Adrenal gland (tissue), 9 donors: ENCODE measurements at regions not wholly inside any gene's neighbourhood (a gene's known extent, or its start where the extent isn't known, plus 50 kb on each side); places are given as distances from the start of the nearest gene placed in this dataset.

ENCODE experiments used
- DNase-seq, 7 donors: peaks; one replicate each; pipeline ENCODE4 v3.0.0-alpha.2; 2019 to 2020
- H3K27ac ChIP-seq, 5 donors: fragments of 200-600 bp; sonication (generic) in 4 of 5; 1 replicate in 3 of 5; 2 replicates in 2 of 5; pipeline versions ENCODE4 v1.5.1 to v1.8.0; 2016 to 2020; ENCODE audit warnings: mild to moderate bottlenecking in 1 of 5
- H3K27me3 ChIP-seq: fragments of 200-600 bp; 2 replicates; pipeline ENCODE4 v1.8.0; 2021
- H3K36me3 ChIP-seq, 2 donors: fragments of 200-600 bp; replicated peaks in 1 of 2; 1 replicate in 1 of 2; 2 replicates in 1 of 2; pipeline versions ENCODE4 v1.5.1 to v1.8.0; 2018 to 2022
- H3K4me1 ChIP-seq, 2 donors: fragments of 200-600 bp; replicated peaks in 1 of 2; 1 replicate in 1 of 2; 2 replicates in 1 of 2; pipeline versions ENCODE4 v1.5.1 to v1.8.0; 2018 to 2021
- H3K4me3 ChIP-seq, 4 donors: fragments of 200-600 bp; sonication (generic) in 3 of 4; one replicate each; pipeline ENCODE4 v1.5.1; 2016 to 2018
- H3K9me3 ChIP-seq, 3 donors: fragments of 200-600 bp; sonication (generic) in 1 of 3; replicated peaks in 1 of 3; 1 replicate in 2 of 3; 2 replicates in 1 of 3; pipeline versions ENCODE4 v1.5.1 to v1.8.0; 2016 to 2021
- POLR2A ChIP-seq, 2 donors: fragments of 450-650 bp; IDR thresholded peaks; one replicate each; pipeline ENCODE4 v1.6.1; 2017; ENCODE audit warnings: antibody characterized with exemption in 2 of 2, mild to moderate bottlenecking in 2 of 2, moderate library complexity in 1 of 2
- WGBS, 4 donors: extraction: QIAGEN DNeasy Blood & Tissue Kit in 2 of 4; methylation state at CpG; one replicate each; pipeline versions ENCODE4 v1.1.5 to v1.1.7; 2013 to 2017; 5-methylcytosine and 5-hydroxymethylcytosine counted together
- intact Hi-C, 2 donors: fragments of 100-400 bp; cut with DNase I; formaldehyde crosslinking; loops; one replicate each; pipeline versions ENCODE4 v1.14.1 to v1.15.0; 2022 to 2023
- TF ChIP-seq, protein P1 (sequence below), 6 experiments: fragments of 450-650 bp in 4 of 6; fragments of 200-600 bp in 2 of 6; sonication (generic) in 1 of 6; IDR thresholded peaks; 1 replicate in 5 of 6; 2 replicates in 1 of 6; pipeline versions ENCODE4 v1.5.1 to v1.8.0; 2016 to 2021; ENCODE audit warnings: antibody characterized with exemption in 6 of 6, mild to moderate bottlenecking in 2 of 6, moderate library complexity in 1 of 6
- donor health status: healthy with polysubstance abuse.
- donor health status: Bipolar disorder and iron deficiency.
- donor health status: DM: yes; HTN: yes; CAD: no.
- donor health status: DM: no; HTN: no; CAD: no.
- donor health status: DM: no; HTN: no; CAD: no.

DNA sequence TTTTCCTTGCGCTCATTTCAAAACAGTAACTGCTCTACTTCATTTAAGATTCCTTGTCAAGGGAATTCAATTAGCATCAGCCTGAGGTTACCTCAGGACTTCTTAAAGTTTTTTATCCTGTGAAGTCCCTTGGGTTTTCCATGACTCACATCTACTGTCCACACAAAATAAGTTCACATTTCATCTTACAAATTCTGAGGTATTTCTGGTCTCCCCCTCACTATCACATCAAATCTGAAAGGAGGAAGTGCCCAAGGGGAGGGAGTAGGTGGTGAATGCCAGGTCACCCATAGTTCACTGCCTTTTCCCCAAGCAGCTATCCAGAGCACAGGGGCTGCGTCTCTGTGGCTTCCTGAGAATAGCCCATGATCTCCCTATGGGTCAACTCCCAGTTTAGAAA is 227.1 kb upstream of the NREP start:
- Histone ChIP-seq H3K4me1 (no peaks in the 10 kb centered on the region), H3K27ac (no peak overlapping the region), H3K27me3 (no peaks in the 10 kb centered on the region), H3K4me3 (no peak overlapping the region), H3K9me3 (no peaks in the 10 kb centered on the region), H3K36me3 (no peaks in the 10 kb centered on the region)
- intact Hi-C loops, result no loop called here
- no peak for TF ChIP-seq POLR2A (IDR thresholded peaks at IDR 0.05)
- TF ChIP-seq, protein P1, sequence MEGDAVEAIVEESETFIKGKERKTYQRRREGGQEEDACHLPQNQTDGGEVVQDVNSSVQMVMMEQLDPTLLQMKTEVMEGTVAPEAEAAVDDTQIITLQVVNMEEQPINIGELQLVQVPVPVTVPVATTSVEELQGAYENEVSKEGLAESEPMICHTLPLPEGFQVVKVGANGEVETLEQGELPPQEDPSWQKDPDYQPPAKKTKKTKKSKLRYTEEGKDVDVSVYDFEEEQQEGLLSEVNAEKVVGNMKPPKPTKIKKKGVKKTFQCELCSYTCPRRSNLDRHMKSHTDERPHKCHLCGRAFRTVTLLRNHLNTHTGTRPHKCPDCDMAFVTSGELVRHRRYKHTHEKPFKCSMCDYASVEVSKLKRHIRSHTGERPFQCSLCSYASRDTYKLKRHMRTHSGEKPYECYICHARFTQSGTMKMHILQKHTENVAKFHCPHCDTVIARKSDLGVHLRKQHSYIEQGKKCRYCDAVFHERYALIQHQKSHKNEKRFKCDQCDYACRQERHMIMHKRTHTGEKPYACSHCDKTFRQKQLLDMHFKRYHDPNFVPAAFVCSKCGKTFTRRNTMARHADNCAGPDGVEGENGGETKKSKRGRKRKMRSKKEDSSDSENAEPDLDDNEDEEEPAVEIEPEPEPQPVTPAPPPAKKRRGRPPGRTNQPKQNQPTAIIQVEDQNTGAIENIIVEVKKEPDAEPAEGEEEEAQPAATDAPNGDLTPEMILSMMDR (IDR thresholded peaks at IDR 0.05), result no peak
- DNase-seq, result no peak
- WGBS, 4 donors, result 52 to 68% (median 60%) methylated on average over 2 of the region's 2 CpGs

DNA sequence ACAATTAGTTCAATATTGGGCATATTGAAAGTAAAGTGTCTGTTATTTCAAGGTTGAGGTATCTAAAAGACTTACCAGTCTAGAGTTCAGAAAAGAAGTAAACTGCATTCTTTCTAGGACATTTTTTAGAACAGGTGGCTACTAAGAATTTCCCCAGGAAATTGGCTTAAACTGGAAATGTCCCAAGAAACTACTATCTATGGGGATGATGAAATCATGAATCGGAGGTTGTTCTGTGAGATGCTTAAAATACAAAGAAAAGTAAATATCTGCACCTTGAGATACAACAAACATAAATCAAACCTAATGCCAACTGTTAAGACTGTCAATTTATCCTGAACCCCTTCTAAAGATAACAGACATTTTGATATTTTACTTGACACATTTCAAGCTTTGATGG is 226.5 kb upstream of the NREP start:
- Histone ChIP-seq H3K36me3 (no peaks in the 10 kb centered on the region), H3K9me3 (no peaks in the 10 kb centered on the region), H3K4me1 (no peaks in the 10 kb centered on the region), H3K27me3 (no peaks in the 10 kb centered on the region), H3K4me3 (no peak overlapping the region), H3K27ac (no peak overlapping the region)
- TF ChIP-seq POLR2A (IDR thresholded peaks at IDR 0.05), result no peak
- TF ChIP-seq, protein P1 (IDR thresholded peaks at IDR 0.05), result no peak
- intact Hi-C loops, result no loop called here
- no peak for DNase-seq
- WGBS, 4 donors, result 39 to 71% (median 50%) methylated on average over 1 of the region's 1 CpG

DNA sequence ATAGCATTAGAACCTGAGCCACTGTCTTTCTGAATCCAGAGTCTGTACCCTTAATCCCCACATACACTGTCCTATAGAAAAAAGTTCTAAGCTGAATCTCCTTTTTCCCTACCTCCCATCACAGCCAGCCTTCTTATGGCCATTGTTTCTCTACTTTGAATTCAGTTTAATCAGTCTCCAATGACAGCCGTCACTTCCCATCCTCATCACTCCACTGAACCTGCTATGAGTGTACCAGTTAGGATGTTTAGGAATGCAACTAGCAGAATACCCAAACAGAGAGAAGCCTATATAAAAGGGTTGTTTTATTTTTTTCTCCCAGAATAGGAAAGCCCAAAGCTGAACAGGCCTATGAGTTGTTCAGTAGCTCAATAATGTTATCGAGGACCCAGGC is 220.4 kb upstream of the NREP start:
- Histone ChIP-seq H3K9me3 (no peaks in the 10 kb centered on the region), H3K4me1 (no peaks in the 10 kb centered on the region), H3K27me3 (no peaks in the 10 kb centered on the region), H3K27ac (no peak overlapping the region), H3K36me3 (no peaks in the 10 kb centered on the region), H3K4me3 (no peak overlapping the region)
- 78 to 88% (median 86%) methylated on average over 2 of the region's 2 CpGs for WGBS, 4 donors
- no peak for DNase-seq
- TF ChIP-seq, protein P1 (IDR thresholded peaks at IDR 0.05), result no peak
- no peak for TF ChIP-seq POLR2A (IDR thresholded peaks at IDR 0.05)
- intact Hi-C loops, result no loop called here

DNA sequence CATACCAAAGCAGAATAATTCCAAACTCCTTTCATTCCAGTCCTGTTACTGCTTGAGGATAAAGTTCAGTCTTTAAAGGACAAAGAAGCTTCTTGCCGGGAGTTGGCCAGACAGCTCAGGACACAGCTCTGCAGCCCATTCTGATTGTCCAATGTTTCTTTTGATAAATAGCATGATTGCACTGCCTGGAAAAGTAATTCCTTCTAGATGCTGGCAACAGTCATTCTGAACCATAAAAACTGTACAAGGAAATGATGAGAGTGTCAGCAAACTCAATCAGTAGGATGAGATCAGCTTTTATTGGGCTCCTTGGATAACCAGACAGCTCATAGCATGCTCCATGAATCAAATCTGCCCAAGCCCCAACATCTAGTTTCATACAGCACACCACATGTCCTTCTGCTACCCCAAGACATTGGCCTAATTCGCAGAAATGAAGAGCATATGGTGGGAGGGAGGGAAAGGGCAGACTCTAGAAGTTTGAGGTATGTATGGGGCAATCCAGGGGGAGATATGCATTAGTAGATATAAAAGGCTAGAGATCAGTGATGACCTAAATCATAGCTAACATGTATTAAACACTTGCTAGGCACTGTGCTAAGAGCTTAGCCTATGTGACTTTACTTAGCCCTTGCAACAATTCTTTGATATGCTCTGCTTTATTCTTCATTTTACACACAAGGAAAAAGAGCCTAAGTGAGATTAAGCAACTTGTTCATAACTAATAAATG is 219.9 kb upstream of the NREP start:
- no peaks in the 10 kb centered on the region for H3K9me3 ChIP-seq
- no peak overlapping the region for H3K4me3 ChIP-seq
- H3K4me1 ChIP-seq, result no peaks in the 10 kb centered on the region
- intact Hi-C loops, result no loop called here
- WGBS, 4 donors, result 57 to 81% (median 72%) methylated on average over 2 of the region's 2 CpGs
- no peak for DNase-seq
- H3K27ac ChIP-seq, result no peak overlapping the region
- H3K27me3 ChIP-seq, result no peaks in the 10 kb centered on the region
- TF ChIP-seq, protein P1 (IDR thresholded peaks at IDR 0.05), result no peak
- no peak for TF ChIP-seq POLR2A (IDR thresholded peaks at IDR 0.05)
- no peaks in the 10 kb centered on the region for H3K36me3 ChIP-seq
